VCaP (cell line): ENCODE measurements at regions not wholly inside any gene's neighbourhood (a gene's known extent, or its start where the extent isn't known, plus 50 kb on each side); places are given as distances from the start of the nearest gene placed in this dataset.

Experiments used
- H3K27ac ChIP-seq: fragments of 450-650 bp; 2 replicates; pipeline ENCODE4 v1.5.1; 2017
- TF ChIP-seq, protein P1 (sequence below): fragments of 450-650 bp; conservative IDR thresholded peaks from 2 replicates; pipeline ENCODE4 v1.5.1; 2017; ENCODE audit warnings: mild to moderate bottlenecking, moderate library complexity

DNA sequence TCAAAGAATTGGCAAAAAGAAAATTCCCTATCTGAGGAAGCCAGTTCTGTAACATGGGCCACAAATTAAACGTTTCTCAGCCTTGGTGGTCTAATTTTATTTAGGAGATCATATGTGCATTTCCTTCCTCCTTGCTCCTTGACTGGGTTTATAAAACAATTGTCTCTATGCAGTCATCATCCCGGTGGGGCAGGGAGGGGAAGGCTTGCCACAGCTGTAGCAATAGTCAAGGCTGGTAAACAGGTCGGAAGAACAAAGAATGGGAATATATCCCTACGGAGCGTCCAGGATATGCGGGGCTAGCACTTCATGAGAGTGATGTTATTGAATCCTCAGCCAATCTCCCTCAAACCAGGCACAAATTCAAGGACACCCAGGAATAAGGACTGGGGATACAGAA, 143.8 kb downstream of the RNF152 start:
- H3K27ac ChIP-seq: no peak overlapping the region
- TF ChIP-seq, protein P1, sequence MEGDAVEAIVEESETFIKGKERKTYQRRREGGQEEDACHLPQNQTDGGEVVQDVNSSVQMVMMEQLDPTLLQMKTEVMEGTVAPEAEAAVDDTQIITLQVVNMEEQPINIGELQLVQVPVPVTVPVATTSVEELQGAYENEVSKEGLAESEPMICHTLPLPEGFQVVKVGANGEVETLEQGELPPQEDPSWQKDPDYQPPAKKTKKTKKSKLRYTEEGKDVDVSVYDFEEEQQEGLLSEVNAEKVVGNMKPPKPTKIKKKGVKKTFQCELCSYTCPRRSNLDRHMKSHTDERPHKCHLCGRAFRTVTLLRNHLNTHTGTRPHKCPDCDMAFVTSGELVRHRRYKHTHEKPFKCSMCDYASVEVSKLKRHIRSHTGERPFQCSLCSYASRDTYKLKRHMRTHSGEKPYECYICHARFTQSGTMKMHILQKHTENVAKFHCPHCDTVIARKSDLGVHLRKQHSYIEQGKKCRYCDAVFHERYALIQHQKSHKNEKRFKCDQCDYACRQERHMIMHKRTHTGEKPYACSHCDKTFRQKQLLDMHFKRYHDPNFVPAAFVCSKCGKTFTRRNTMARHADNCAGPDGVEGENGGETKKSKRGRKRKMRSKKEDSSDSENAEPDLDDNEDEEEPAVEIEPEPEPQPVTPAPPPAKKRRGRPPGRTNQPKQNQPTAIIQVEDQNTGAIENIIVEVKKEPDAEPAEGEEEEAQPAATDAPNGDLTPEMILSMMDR: no peak

- TF ChIP-seq, protein P1: no peak
- no peak overlapping the region for H3K27ac ChIP-seq
These were observed 144.8 kb downstream of the RNF152 start for GRCh38 chr18:61748004-61748403.

DNA sequence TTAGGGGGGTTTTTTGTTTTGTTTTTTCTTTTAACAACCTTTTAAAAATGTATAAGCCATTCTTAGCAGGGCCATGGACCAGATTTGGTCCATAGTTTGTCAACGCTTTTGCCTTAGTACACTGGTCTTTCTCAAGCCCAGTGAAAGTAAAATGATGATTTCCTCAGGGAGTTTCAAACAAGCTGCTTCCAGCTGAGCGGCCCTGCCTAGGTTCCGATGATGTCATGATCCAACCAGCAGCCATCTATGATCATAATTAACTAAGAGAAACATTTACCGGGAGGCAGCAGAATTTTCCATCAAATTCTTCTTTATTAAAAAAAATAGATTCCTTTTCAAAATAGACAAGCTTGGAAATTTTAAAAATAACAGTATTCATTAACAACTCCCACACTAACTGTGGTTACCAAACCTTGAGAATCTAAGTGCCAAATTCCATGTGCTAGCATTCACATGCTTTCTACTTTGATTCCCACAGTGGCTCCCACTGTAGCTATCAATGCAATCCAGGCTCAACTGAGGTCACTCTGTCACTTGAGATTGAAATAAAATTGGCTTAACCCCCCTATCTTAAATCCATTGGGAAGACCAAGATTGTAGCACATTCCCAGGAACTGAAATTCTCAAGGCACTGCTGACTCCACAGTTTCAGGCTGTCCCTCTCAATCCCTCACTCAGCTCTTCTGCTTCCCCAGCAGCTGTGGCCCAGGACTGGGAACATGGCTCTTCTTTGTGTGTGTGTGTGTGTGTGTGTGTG, 148.9 kb downstream of the RNF152 start:
- TF ChIP-seq, protein P1: no peak
- no peak overlapping the region for H3K27ac ChIP-seq

DNA sequence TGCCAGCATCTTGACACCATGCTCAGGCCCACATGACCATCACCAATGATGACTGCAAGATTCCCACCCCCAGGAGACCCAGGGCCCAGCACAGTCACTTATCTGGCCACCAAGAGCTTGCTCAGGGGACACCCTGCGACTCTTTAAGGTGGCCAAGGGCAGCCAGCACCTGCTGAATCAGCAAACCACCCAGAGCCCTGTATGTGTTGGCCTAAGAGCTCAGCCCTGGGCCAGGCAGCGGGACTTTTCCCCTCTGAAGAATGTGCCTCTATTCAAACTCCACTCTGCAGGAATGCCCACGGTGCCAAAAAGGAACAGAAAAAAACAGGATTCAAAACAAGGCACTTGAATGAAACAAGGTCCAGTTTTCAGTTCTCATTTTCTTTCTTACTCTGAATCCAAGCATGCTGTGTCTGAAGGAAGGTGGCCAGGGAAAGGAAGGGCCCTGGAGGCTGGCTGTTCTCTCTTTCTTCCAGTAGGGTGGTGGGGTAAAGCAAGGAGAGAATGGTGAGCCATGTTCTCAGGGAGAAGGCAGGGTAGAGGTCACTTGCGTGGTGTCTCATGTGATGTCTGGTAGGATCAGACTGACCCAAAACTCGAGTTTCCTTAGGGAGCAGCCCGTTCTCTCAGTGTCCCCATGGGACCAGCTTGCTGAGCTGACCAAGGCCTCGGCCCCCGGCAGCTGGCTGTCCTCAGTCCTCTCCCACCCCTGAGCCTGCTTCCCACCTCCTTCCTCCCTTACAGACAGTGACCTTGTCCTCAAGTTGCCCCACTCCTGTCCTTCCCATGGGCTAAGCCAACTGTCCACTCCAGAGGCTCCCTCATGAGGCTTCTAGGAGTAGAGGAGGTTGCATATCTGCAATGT, 150.0 kb downstream of the RNF152 start:
- TF ChIP-seq, protein P1: no peak
- H3K27ac ChIP-seq: no peak overlapping the region

DNA sequence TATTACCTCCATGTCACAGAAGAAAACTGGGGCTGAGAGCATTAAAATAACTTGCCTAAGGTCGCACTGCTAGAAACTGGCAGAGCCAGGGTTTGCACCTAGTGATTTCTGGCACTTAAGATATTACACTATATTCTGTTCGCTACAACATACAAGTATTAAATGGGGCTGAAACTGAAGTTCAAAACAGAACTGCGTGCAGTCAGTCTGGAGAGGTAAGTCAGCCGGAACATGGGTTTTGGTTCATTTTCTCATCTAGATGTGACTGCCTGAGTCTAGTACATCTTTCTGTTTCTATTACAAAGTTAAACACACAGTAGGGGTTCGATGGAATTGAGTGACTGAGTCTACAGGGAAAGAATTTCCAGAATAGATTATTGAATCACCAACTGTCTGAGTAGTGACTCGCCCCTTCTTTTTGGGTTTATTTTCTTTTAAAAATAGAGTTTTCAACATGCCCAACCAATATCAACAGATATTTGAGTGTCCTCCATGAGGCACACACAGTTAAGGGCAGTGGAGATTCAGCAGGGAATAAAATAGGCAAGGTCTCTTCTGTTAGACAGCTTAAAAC, 150.8 kb downstream of the RNF152 start:
- no peak overlapping the region for H3K27ac ChIP-seq
- TF ChIP-seq, protein P1: no peak

GRCh38 chr18:61738488-61738887, 154.3 kb downstream of the RNF152 start:
- no peak overlapping the region for H3K27ac ChIP-seq
- TF ChIP-seq, protein P1: no peak

DNA sequence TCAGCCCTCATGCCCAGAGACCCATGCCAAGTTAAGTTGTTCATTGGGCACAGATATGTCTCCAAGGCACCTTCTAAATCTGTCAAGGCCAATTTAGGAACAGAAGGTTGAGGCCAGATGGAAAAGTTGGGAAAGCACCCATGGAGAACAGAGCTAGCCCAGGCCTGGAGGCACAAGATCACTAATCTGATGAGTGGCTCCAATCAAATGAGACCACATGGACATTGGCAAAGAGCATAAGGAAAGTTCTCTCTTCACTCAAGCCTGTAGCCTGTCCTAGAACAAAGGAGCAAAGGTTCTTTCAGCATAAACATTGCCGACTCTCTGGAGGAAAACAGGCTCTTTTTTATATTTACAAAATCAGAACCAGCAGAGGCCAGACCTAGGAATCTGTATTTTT, 154.8 kb downstream of the RNF152 start:
- H3K27ac ChIP-seq: no peak overlapping the region
- TF ChIP-seq, protein P1: no peak
